ENCODE measurements at regions not wholly inside any gene's neighbourhood (a gene's known extent, or its start where the extent isn't known, plus 50 kb on each side); places are given as distances from the start of the nearest gene placed in this dataset.

GRCh38 chr11:69892986-69893555, 73.9 kb upstream of the FGF3 start:
- no peaks in the 10 kb centered on the region for H3K36me3 ChIP-seq
- no peak overlapping the region for H3K27ac ChIP-seq
- TF ChIP-seq POLR2AphosphoS5 (IDR thresholded peaks at IDR 0.05) (no peak), EP300 (IDR thresholded peaks at IDR 0.05) (no peak), POLR2A (IDR thresholded peaks at IDR 0.05) (no peak)
- TF ChIP-seq, protein P1, sequence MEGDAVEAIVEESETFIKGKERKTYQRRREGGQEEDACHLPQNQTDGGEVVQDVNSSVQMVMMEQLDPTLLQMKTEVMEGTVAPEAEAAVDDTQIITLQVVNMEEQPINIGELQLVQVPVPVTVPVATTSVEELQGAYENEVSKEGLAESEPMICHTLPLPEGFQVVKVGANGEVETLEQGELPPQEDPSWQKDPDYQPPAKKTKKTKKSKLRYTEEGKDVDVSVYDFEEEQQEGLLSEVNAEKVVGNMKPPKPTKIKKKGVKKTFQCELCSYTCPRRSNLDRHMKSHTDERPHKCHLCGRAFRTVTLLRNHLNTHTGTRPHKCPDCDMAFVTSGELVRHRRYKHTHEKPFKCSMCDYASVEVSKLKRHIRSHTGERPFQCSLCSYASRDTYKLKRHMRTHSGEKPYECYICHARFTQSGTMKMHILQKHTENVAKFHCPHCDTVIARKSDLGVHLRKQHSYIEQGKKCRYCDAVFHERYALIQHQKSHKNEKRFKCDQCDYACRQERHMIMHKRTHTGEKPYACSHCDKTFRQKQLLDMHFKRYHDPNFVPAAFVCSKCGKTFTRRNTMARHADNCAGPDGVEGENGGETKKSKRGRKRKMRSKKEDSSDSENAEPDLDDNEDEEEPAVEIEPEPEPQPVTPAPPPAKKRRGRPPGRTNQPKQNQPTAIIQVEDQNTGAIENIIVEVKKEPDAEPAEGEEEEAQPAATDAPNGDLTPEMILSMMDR (IDR thresholded peaks at IDR 0.05) = no peak
- H3K4me1 ChIP-seq = no peaks in the 10 kb centered on the region
- WGBS, 2 donors = 21 to 45% methylated on average over 11 of the region's 11 CpGs
- intact Hi-C loops (cut with DNase I) = no loop called here
- peaks cover 0 to 1% (median 0%) of the 10 kb centered on the region in 4 donors for H3K9me3 ChIP-seq
- H3K4me3 ChIP-seq = no peak overlapping the region
- peaks cover 3 to 42% (median 14%) of the 10 kb centered on the region in 3 donors for H3K27me3 ChIP-seq
- no peak for DNase-seq

DNA sequence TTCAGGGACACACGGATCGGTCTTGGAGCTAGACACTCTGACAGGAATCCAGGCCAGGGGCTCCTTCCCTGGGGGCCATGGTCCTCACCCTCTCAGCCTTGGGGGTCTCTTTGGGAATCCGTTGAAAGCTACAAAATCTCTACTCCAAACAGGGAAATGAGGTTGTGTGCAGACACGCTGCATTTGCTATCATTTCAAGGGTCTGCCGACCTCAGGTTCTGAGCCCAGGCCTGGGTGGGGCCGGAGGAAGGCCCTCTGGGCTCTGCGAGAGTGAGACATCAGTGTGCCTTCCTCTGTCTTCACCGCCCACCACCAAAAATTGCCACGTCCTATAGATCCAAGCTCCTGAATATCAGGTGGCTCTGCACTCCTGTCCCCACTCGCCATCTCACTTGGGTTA, 74.4 kb upstream of the FGF3 start:
- Histone ChIP-seq H3K36me3 (no peaks in the 10 kb centered on the region), H3K27ac (no peak overlapping the region), H3K9me3 (peaks cover 0 to 2% (median 0%) of the 10 kb centered on the region in 4 donors), H3K4me3 (no peak overlapping the region), H3K27me3 (peaks cover 3 to 44% (median 13%) of the 10 kb centered on the region in 3 donors), H3K4me1 (no peaks in the 10 kb centered on the region)
- intact Hi-C loops (cut with DNase I) = no loop called here
- TF ChIP-seq, protein P1 (IDR thresholded peaks at IDR 0.05) = no peak
- TF ChIP-seq POLR2AphosphoS5 (IDR thresholded peaks at IDR 0.05) (no peak), EP300 (IDR thresholded peaks at IDR 0.05) (no peak), POLR2A (IDR thresholded peaks at IDR 0.05) (no peak)
- 70 to 74% methylated on average over 10 of the region's 10 CpGs for WGBS, 2 donors
- no peak for DNase-seq

DNA sequence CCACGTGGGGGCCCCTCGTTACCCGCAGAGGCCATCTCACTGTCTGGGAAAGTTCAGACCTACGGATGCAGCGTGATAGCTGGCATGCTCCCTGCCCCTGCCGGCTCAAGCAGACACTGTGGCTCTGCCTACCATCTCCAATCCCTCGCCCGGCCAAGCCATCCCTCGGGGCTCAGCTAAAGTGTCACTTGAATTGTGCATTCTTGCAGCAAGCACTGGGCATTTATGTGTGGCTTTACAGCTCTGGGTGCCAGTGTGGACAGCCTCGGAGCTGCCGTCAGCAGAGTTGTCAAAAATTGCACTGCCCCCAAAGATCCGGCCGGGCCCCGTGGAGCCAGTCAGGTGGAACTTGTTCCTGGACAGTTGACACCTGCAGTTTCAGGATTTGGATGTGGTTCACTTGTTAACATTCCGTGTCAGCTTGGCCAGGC, 75.0 kb upstream of the FGF3 start:
- intact Hi-C loops (cut with DNase I) = no loop called here
- peaks cover 0 to 2% (median 0%) of the 10 kb centered on the region in 4 donors for H3K9me3 ChIP-seq
- TF ChIP-seq EP300 (IDR thresholded peaks at IDR 0.05) = no peak
- 88 to 90% methylated on average over 15 of the region's 15 CpGs for WGBS, 2 donors
- no peak for DNase-seq
- peaks cover 3 to 44% (median 8%) of the 10 kb centered on the region in 3 donors for H3K27me3 ChIP-seq
- no peak overlapping the region for H3K27ac ChIP-seq
- H3K4me3 ChIP-seq = no peak overlapping the region
- H3K4me1 ChIP-seq = no peaks in the 10 kb centered on the region
- H3K36me3 ChIP-seq = no peaks in the 10 kb centered on the region

- Histone ChIP-seq H3K27me3 (peaks cover 3 to 43% (median 3%) of the 10 kb centered on the region in 3 donors), H3K36me3 (no peaks in the 10 kb centered on the region), H3K9me3 (peaks cover 0 to 2% (median 0%) of the 10 kb centered on the region in 4 donors), H3K27ac (no peak overlapping the region), H3K4me3 (no peak overlapping the region), H3K4me1 (no peaks in the 10 kb centered on the region)
- 93% methylated on average over 8 of the region's 8 CpGs for WGBS, 2 donors
- no peak for DNase-seq
- no peak for TF ChIP-seq POLR2AphosphoS5 (IDR thresholded peaks at IDR 0.05)
- no peak for TF ChIP-seq POLR2A (IDR thresholded peaks at IDR 0.05)
- TF ChIP-seq EP300 (IDR thresholded peaks at IDR 0.05) = no peak
- TF ChIP-seq, protein P1 (IDR thresholded peaks at IDR 0.05) = no peak
- intact Hi-C loops (cut with DNase I) = no loop called here
These were observed 75.4 kb upstream of the FGF3 start for GRCh38 chr11:69894648-69895047.

DNA sequence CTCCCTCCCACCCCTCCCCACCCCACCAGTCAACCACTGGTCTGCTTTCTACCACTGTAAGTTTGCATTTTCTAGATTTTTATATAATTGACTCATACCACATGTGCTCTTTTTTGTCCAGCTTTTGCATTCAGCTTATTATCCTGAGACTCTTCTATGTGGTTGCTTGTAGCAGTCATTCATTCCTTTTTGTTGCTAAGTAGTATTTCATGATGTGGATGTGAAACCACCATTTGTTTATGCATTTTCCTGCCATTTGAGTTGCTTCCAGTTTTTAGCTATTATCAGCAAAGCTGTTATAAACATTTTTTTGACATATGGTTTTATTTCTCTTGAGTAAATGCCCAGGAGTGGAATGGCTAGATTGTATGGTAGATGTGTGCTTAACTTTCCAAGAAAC, 77.0 kb upstream of the FGF3 start:
- H3K27me3 ChIP-seq = peaks cover 0 to 35% (median 0%) of the 10 kb centered on the region in 3 donors
- no peak overlapping the region for H3K4me3 ChIP-seq
- H3K36me3 ChIP-seq = no peaks in the 10 kb centered on the region
- TF ChIP-seq, protein P1 (IDR thresholded peaks at IDR 0.05) = no peak
- no peak for TF ChIP-seq POLR2A (IDR thresholded peaks at IDR 0.05)
- TF ChIP-seq EP300 (IDR thresholded peaks at IDR 0.05) = no peak
- peaks cover 0 to 2% (median 0%) of the 10 kb centered on the region in 4 donors for H3K9me3 ChIP-seq
- intact Hi-C loops (cut with DNase I) = no loop called here
- H3K4me1 ChIP-seq = no peaks in the 10 kb centered on the region
- no peak for DNase-seq
- H3K27ac ChIP-seq = no peak overlapping the region

Data from sigmoid colon (tissue), 6 donors.